GF-D8 (cell line): ENCODE measurements at regions not wholly inside any gene's neighbourhood (a gene's known extent, or its start where the extent isn't known, plus 50 kb on each side); places are given as distances from the start of the nearest gene placed in this dataset.

Experiments
- DNase-seq: peaks from one replicate; lab custom pipeline; 2025; lab: John Stamatoyannopoulos, UW

- no peak for DNase-seq
Observed at GRCh38 chr14:54310851-54311228, 86.0 kb upstream of the CDKN3 start.

GRCh38 chr14:54312166-54312801 is 84.5 kb upstream of the CDKN3 start:
- DNase-seq, result no peak

- DNase-seq, result no peak
Observed at GRCh38 chr14:54314365-54315104, 82.3 kb upstream of the CDKN3 start.

- no peak for DNase-seq
Observed at GRCh38 chr14:54316652-54317051, 80.2 kb upstream of the CDKN3 start.

- DNase-seq, result no peak
Observed at GRCh38 chr14:54317391-54317790, 79.4 kb upstream of the CDKN3 start.

- no peak for DNase-seq
Observed at GRCh38 chr14:54322246-54322645, 74.6 kb upstream of the CDKN3 start.

- DNase-seq, result no peak
Observed at GRCh38 chr14:54322701-54323337, 74.0 kb upstream of the CDKN3 start.

GRCh38 chr14:54325766-54326165 is 71.0 kb upstream of the CDKN3 start:
- DNase-seq, result no peak

- DNase-seq, result no peak
Observed at GRCh38 chr14:54329082-54329695, 67.6 kb upstream of the CDKN3 start.

GRCh38 chr14:54330876-54331275 is 65.9 kb upstream of the CDKN3 start:
- no peak for DNase-seq

GRCh38 chr14:54331516-54331915 is 65.3 kb upstream of the CDKN3 start:
- no peak for DNase-seq

- no peak for DNase-seq
Observed at GRCh38 chr14:54332490-54332889, 64.3 kb upstream of the CDKN3 start.

GRCh38 chr14:54333511-54333910 is 63.3 kb upstream of the CDKN3 start:
- DNase-seq, result no peak

GRCh38 chr14:54335569-54336155 is 61.1 kb upstream of the CDKN3 start:
- DNase-seq, result no peak

GRCh38 chr14:54337314-54337713 is 59.5 kb upstream of the CDKN3 start:
- no peak for DNase-seq

- no peak for DNase-seq
Observed at GRCh38 chr14:54338696-54339317, 58.0 kb upstream of the CDKN3 start.

GRCh38 chr14:54339771-54340170 is 57.0 kb upstream of the CDKN3 start:
- DNase-seq, result no peak

GRCh38 chr14:54342806-54343205 is 54.0 kb upstream of the CDKN3 start:
- no peak for DNase-seq

- no peak for DNase-seq
Observed at GRCh38 chr14:54343272-54344121, 53.3 kb upstream of the CDKN3 start.

GRCh38 chr14:54344445-54344844 is 52.4 kb upstream of the CDKN3 start:
- DNase-seq, result peak; percentile 19

GRCh38 chr14:54346257-54346656 is 50.5 kb upstream of the CDKN3 start:
- no peak for DNase-seq
